ENCODE measurements at regions not wholly inside any gene's neighbourhood (a gene's known extent, or its start where the extent isn't known, plus 50 kb on each side); places are given as distances from the start of the nearest gene placed in this dataset.

- Histone ChIP-seq H3K27ac (peak overlapping the region in 5 of 11 experiments; percentile 15 to 72 (median 60); a peak in 7 of 22 replicates), H3K27me3 (no peaks in the 10 kb centered on the region), H3K9me3 (replicated peaks in 1 of 11) (peaks cover 14 to 26% (median 22%) of the 10 kb centered on the region in 11 experiments), H3K4me1 (peaks cover 0 to 42% (median 0%) of the 10 kb centered on the region in 10 experiments; a peak in 7 of 20 replicates), H3K4me3 (no peak overlapping the region), H4K20me1 (no peaks in the 10 kb centered on the region), H3K4me2 (peak overlapping the region in 4 of 11 experiments; percentile 47 to 87 (median 75); a peak in 8 of 22 replicates), H3K9ac (peak overlapping the region in 3 of 11 experiments; percentile 36 to 59 (median 42); a peak in 5 of 22 replicates), H3K36me3 (peaks cover 0 to 4% (median 0%) of the 10 kb centered on the region in 11 experiments; a peak in 2 of 22 replicates)
- TF ChIP-seq Cebpa-rat (IDR thresholded peaks at IDR 0.05), result no peak
These were observed 201.6 kb upstream of the TMEM260 start for GRCh38 chr14:56378046-56378445.

GRCh38 chr14:56378475-56378877 is 201.1 kb upstream of the TMEM260 start:
- no peaks in the 10 kb centered on the region for H3K27me3 ChIP-seq
- peaks cover 0 to 42% (median 0%) of the 10 kb centered on the region in 10 experiments; a peak in 7 of 20 replicates for H3K4me1 ChIP-seq
- peak overlapping the region in 4 of 11 experiments; percentile 34 to 72 (median 64); a peak in 7 of 22 replicates for H3K27ac ChIP-seq
- no peaks in the 10 kb centered on the region for H4K20me1 ChIP-seq
- H3K36me3 ChIP-seq, result peaks cover 0 to 4% (median 0%) of the 10 kb centered on the region in 11 experiments; a peak in 2 of 22 replicates
- no peak overlapping the region for H3K4me3 ChIP-seq
- H3K9me3 ChIP-seq (replicated peaks in 1 of 11), result peaks cover 13 to 26% (median 22%) of the 10 kb centered on the region in 11 experiments
- H3K4me2 ChIP-seq, result peak overlapping the region in 4 of 11 experiments; percentile 47 to 87 (median 75); a peak in 8 of 22 replicates
- no peak for TF ChIP-seq Cebpa-rat (IDR thresholded peaks at IDR 0.05)
- peak overlapping the region in 3 of 11 experiments; percentile 36 to 59 (median 42); a peak in 5 of 22 replicates for H3K9ac ChIP-seq

DNA sequence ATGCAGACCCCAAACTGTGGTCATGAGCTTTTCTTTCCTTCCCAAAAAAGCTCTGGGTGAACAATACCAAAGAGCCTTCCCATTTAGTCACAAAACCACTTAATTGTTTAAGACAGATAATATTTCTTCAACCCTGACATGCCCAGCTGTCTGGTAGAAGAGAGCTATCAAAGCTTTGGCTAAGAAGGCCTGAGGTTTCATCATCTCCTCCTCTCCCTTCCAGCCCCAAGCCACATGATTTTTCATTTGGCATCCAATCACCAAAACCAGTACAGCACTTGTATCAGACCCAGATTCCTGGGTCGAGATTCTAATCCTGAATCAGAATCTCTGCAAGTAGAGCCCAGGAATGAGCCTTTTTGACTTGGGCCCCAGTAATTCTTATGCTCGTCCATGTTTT is 199.6 kb upstream of the TMEM260 start:
- no peaks in the 10 kb centered on the region for H3K36me3 ChIP-seq

DNA sequence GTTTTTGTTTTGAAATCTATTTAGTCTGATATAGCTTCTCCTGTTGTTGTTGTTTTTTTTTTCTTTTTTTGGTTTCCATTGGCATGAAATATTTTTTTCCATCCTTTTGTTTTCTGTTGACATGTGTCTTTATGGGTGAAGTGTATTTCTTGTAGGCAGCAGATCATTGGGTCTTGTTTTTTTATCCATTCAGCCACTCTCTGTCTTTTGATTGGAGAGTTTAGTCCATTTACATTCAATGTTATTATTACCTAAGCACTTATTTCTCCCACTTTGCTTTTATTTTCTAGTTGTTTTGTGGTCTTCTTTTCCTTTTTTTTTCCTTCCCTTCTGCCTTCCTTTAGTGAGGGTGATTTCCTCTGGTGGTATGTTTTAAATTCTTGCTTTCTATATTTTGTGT is 193.6 kb upstream of the TMEM260 start:
- TF ChIP-seq Cebpa-rat (IDR thresholded peaks at IDR 0.05), result no peak
- no peaks in the 10 kb centered on the region for H3K36me3 ChIP-seq
- H3K27ac ChIP-seq, result no peak overlapping the region
- no peaks in the 10 kb centered on the region for H4K20me1 ChIP-seq
- no peak overlapping the region for H3K9ac ChIP-seq
- no peak overlapping the region for H3K4me2 ChIP-seq
- no peak overlapping the region for H3K4me3 ChIP-seq
- H3K27me3 ChIP-seq, result no peaks in the 10 kb centered on the region
- no peaks in the 10 kb centered on the region for H3K4me1 ChIP-seq
- peaks cover 48 to 64% (median 52%) of the 10 kb centered on the region in 11 experiments for H3K9me3 ChIP-seq (replicated peaks in 1 of 11)

More for the DNA sequence above, 199.6 kb upstream of the TMEM260 start:
- Histone ChIP-seq H3K9ac (no peak overlapping the region), H3K4me2 (peak overlapping the region in 3 of 11 experiments; percentile 72 to 87 (median 78); a peak in 4 of 22 replicates), H4K20me1 (no peaks in the 10 kb centered on the region), H3K4me1 (peaks cover 0 to 42% (median 0%) of the 10 kb centered on the region in 10 experiments; a peak in 7 of 20 replicates), H3K4me3 (no peak overlapping the region), H3K27ac (0 out of 22 replicates have a peak overlapping the region, but pooled peaks of 3 of the 11 experiments have one; percentile 9 to 69 (median 24)), H3K27me3 (no peaks in the 10 kb centered on the region), H3K9me3 (replicated peaks in 1 of 11) (peaks cover 14 to 28% (median 22%) of the 10 kb centered on the region in 11 experiments)
- no peak for TF ChIP-seq Cebpa-rat (IDR thresholded peaks at IDR 0.05)

GRCh38 chr14:56390859-56391258 is 188.7 kb upstream of the TMEM260 start:
- no peak for TF ChIP-seq Cebpa-rat (IDR thresholded peaks at IDR 0.05)
- H3K27me3 ChIP-seq, result no peaks in the 10 kb centered on the region
- H3K4me3 ChIP-seq, result no peak overlapping the region
- H3K4me2 ChIP-seq, result no peak overlapping the region
- no peak overlapping the region for H3K9ac ChIP-seq
- H4K20me1 ChIP-seq, result no peaks in the 10 kb centered on the region
- H3K36me3 ChIP-seq, result no peaks in the 10 kb centered on the region
- H3K9me3 ChIP-seq (replicated peaks in 1 of 11), result peaks cover 14 to 36% (median 25%) of the 10 kb centered on the region in 11 experiments
- peaks cover 0 to 15% (median 0%) of the 10 kb centered on the region in 10 experiments; a peak in 6 of 20 replicates for H3K4me1 ChIP-seq
- H3K27ac ChIP-seq, result no peak overlapping the region

DNA sequence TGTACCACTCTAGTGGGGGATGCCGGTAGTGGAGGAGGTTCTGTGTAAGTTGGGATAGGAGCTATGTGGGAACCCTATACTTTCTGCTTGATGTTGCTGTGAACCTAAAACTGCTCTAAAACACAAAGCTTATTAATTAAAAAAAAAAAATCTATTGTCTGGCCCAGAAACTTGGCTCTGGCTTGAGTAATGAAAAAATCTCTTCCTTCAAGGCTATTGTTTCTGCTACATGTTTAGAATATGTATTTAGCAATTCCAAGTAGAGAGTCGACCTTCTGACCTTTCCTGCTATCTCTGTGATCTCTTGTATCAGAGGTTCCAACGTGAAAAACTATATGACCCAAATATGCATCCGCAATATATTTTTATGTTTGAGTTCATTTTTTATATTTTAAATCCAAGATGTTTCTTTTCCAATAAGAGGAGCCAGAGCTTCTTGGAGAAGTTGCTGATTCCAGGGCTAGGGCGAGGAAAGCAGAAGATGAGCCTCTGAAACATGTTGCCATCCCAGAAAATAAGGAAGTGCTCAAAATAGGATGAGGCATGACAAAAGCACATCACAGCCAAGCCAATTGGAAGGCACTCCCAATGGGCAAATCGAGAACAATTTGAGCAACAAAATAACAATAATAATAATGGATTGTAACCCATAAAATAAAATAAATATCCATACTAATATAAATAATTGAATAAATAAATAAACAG is 184.6 kb upstream of the TMEM260 start:
- Histone ChIP-seq H3K27me3 (no peaks in the 10 kb centered on the region), H3K9ac (no peak overlapping the region), H3K4me3 (no peak overlapping the region), H3K36me3 (no peaks in the 10 kb centered on the region), H4K20me1 (no peaks in the 10 kb centered on the region), H3K4me1 (peaks cover 0 to 23% (median 0%) of the 10 kb centered on the region in 10 experiments; a peak in 6 of 20 replicates), H3K9me3 (replicated peaks in 1 of 11) (peaks cover 0 to 12% (median 3%) of the 10 kb centered on the region in 11 experiments; a peak in 4 of 22 replicates), H3K4me2 (peak overlapping the region in 3 of 11 experiments; percentile 0 to 25 (median 15); a peak in 3 of 22 replicates), H3K27ac (no peak overlapping the region; a peak in 1 of 22 replicates)
- no peak for TF ChIP-seq Cebpa-rat (IDR thresholded peaks at IDR 0.05)

DNA sequence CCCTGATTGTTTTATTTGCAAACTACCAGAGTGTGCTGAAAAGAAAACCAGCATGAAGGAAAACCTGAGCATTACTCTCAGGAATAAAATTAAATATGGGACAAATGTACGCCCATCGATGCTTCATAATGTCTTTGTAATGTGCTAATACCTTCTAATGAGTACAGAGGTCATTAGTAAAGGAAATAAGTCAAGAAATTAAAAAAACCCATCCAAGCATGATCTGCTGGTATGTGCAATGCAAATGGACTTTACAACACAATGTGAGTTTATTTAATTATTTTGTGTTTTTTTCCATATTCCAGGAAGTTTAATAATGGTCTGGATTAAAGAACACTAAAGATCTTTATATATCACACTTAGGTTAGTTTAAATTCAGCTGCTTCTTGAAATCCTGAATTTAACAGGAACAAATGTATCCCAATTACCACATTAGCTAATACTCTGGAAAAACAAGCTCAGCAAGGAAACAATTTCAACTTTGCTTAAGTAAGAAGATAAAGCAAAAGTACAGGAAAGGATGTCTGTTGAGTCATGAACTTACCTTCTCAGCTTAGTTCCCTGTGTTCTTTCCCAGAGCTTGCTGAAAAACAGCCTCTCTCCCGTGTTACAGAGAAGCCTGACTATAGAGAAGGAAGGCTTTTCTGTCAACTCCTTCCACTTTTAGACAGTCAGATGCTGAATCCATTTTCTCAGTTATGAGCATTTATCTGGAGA is 179.3 kb upstream of the TMEM260 start:
- Histone ChIP-seq H3K9ac (no peak overlapping the region), H3K36me3 (no peaks in the 10 kb centered on the region), H3K4me3 (no peak overlapping the region), H4K20me1 (no peaks in the 10 kb centered on the region), H3K27ac (no peak overlapping the region), H3K4me2 (no peak overlapping the region), H3K27me3 (no peaks in the 10 kb centered on the region), H3K4me1 (peaks cover 0 to 14% (median 0%) of the 10 kb centered on the region in 10 experiments; a peak in 3 of 20 replicates), H3K9me3 (replicated peaks in 1 of 11) (peaks cover 10 to 32% (median 22%) of the 10 kb centered on the region in 11 experiments)
- no peak for TF ChIP-seq Cebpa-rat (IDR thresholded peaks at IDR 0.05)

GRCh38 chr14:56412468-56413434 is 166.8 kb upstream of the TMEM260 start:
- H4K20me1 ChIP-seq, result no peaks in the 10 kb centered on the region
- no peaks in the 10 kb centered on the region; a peak in 3 of 22 replicates for H3K36me3 ChIP-seq
- H3K9me3 ChIP-seq (replicated peaks in 1 of 11), result peaks cover 33 to 53% (median 39%) of the 10 kb centered on the region in 11 experiments
- H3K4me1 ChIP-seq, result peaks cover 33 to 55% (median 42%) of the 10 kb centered on the region in 10 experiments
- no peak for TF ChIP-seq Cebpa-rat (IDR thresholded peaks at IDR 0.05)
- peak overlapping the region; percentile 59 to 82 (median 75) for H3K4me2 ChIP-seq
- peak overlapping the region in 3 of 10 experiments; percentile 23 to 40 (median 24); a peak in 5 of 20 replicates for H3K4me3 ChIP-seq
- peak overlapping the region in 3 of 11 experiments; percentile 13 to 27 (median 20); a peak in 4 of 22 replicates for H3K9ac ChIP-seq
- H3K27me3 ChIP-seq, result no peaks in the 10 kb centered on the region
- H3K27ac ChIP-seq, result peak overlapping the region in 1 of 11 experiments; percentile 3; a peak in 2 of 22 replicates

Measured in BLaER1 treated with 17β-estradiol and CSF1 and Interleukin-3, amounts not matched to agents 10 nM and 100 nM (cell line).